OCI-LY7 (cell line): ENCODE measurements at regions not wholly inside any gene's neighbourhood (a gene's known extent, or its start where the extent isn't known, plus 50 kb on each side); places are given as distances from the start of the nearest gene placed in this dataset.

Experiments used
- BruUV-seq: library from RNA; stranded (reverse); fragments of 400-500 nt; replicated peaks from 2 replicates; lab custom pipeline; 2021; lab: Mats Ljungman, UMichigan
- CTCF ChIA-PET: fragments of 300-600 bp; sonication (Branson Sonifier 250); formaldehyde crosslinking; loops from one replicate; lab custom pipeline; 2022; ENCODE audit warnings: antibody characterized with exemption; ENCODE audit not compliant: unreplicated experiment; lab: Charles Lee
- POLR2A ChIA-PET: fragments of 300-600 bp; sonication (Branson Sonifier 250); formaldehyde crosslinking; loops from one replicate; lab custom pipeline; 2022; ENCODE audit warnings: antibody characterized with exemption; lab: Charles Lee
- DNase-seq: peaks from one replicate; pipeline ENCODE4 v3.0.0-alpha.2; 2015; ENCODE audit warnings: low spot score
- H2AFZ ChIP-seq: fragments of 200-600 bp; sonication (generic), shearing (Covaris generic); 2 replicates; pipeline ENCODE4 v1.6.1; 2014; ENCODE audit warnings: mild to moderate bottlenecking, antibody characterized with exemption, low read length, moderate library complexity
- H3K27ac ChIP-seq: fragments of 200-600 bp; sonication (generic); 2 replicates; pipeline ENCODE4 v1.5.1; 2014; ENCODE audit warnings: mixed run types, low read depth, mild to moderate bottlenecking, moderate library complexity, low read length, inconsistent platforms; ENCODE audit not compliant: poor library complexity, severe bottlenecking
- H3K36me3 ChIP-seq: fragments of 200-600 bp; sonication (generic); 2 replicates; pipeline ENCODE4 v1.6.1; 2014; ENCODE audit warnings: mild to moderate bottlenecking, antibody characterized with exemption, low read length, moderate library complexity, mixed read lengths; ENCODE audit not compliant: insufficient read depth
- H3K4me1 ChIP-seq: fragments of 200-600 bp; sonication (generic); 2 replicates; pipeline ENCODE4 v1.5.1; 2014; ENCODE audit warnings: mild to moderate bottlenecking, low read length; ENCODE audit not compliant: insufficient read depth, poor library complexity, severe bottlenecking
- H3K4me2 ChIP-seq: fragments of 200-600 bp; sonication (generic); 2 replicates; pipeline ENCODE4 v1.6.1; 2014; ENCODE audit warnings: mild to moderate bottlenecking, low read length
- H3K4me3 ChIP-seq: fragments of 200-600 bp; sonication (generic); 2 replicates; pipeline ENCODE4 v1.5.1; 2014; ENCODE audit warnings: mild to moderate bottlenecking, low read depth, low read length; ENCODE audit not compliant: poor library complexity, severe bottlenecking
- H3K79me2 ChIP-seq: fragments of 200-600 bp; sonication (generic); 2 replicates; pipeline ENCODE4 v1.6.1; 2016; ENCODE audit warnings: low read depth, mild to moderate bottlenecking, low read length, moderate library complexity, mixed read lengths; ENCODE audit not compliant: insufficient read depth
- H3K9me2 ChIP-seq: fragments of 200-600 bp; sonication (generic); 2 replicates; pipeline ENCODE4 v1.6.1; 2016; ENCODE audit warnings: mild to moderate bottlenecking, low read length, mixed read lengths; ENCODE audit not compliant: insufficient read depth
- H3K9me3 ChIP-seq: fragments of 200-600 bp; sonication (generic); 2 replicates; pipeline ENCODE4 v1.6.1; 2014; ENCODE audit warnings: mild to moderate bottlenecking, mixed run types, low read length, mixed read lengths
- H4K20me1 ChIP-seq: fragments of 200-600 bp; sonication (generic); 2 replicates; pipeline ENCODE4 v1.6.1; 2014; ENCODE audit warnings: mild to moderate bottlenecking, antibody characterized with exemption, low read length, moderate library complexity, mixed read lengths; ENCODE audit not compliant: insufficient read depth
- EZH2phosphoT487 ChIP-seq: fragments of 200-600 bp; sonication (generic); IDR thresholded peaks from 2 replicates; pipeline ENCODE4 v1.6.1; 2018; ENCODE audit warnings: low read depth, borderline replicate concordance, mild to moderate bottlenecking, mixed run types, antibody characterized with exemption, low read length, moderate library complexity, mixed read lengths
- intact Hi-C: fragments of 100-400 bp; cut with micrococcal nuclease; formaldehyde crosslinking; loops from one replicate; pipeline ENCODE4 v1.10.0; 2022; ENCODE audit not compliant: unreplicated experiment
- TF ChIP-seq, protein P1 (sequence below): fragments of 200-600 bp; sonication (generic); conservative IDR thresholded peaks from 2 replicates; pipeline ENCODE4 v1.5.1; 2014; ENCODE audit warnings: mild to moderate bottlenecking, antibody characterized with exemption, low read length, moderate library complexity, mixed read lengths

DNA sequence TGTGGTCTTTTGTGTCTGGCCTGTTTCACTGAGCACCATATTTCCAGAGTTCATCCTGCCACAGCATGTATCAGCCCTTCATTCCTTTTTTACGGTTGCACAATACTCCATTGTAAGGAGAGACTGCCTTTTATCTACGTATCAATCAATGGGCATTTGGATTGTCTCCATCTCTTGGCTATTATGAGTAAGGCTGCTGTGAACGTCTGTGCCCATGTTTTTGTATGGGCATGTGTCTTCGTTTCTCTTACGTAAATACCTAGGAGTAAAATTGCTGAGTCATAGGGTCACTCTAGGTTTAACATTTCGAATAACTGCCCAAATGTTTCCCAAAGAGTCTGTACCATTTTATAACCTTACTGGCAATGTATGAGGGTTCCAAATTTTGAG lies 202.8 kb upstream of the FOXF1 start:
- CTCF ChIA-PET: no interaction called here
- TF ChIP-seq, protein P1, sequence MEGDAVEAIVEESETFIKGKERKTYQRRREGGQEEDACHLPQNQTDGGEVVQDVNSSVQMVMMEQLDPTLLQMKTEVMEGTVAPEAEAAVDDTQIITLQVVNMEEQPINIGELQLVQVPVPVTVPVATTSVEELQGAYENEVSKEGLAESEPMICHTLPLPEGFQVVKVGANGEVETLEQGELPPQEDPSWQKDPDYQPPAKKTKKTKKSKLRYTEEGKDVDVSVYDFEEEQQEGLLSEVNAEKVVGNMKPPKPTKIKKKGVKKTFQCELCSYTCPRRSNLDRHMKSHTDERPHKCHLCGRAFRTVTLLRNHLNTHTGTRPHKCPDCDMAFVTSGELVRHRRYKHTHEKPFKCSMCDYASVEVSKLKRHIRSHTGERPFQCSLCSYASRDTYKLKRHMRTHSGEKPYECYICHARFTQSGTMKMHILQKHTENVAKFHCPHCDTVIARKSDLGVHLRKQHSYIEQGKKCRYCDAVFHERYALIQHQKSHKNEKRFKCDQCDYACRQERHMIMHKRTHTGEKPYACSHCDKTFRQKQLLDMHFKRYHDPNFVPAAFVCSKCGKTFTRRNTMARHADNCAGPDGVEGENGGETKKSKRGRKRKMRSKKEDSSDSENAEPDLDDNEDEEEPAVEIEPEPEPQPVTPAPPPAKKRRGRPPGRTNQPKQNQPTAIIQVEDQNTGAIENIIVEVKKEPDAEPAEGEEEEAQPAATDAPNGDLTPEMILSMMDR: no peak
- TF ChIP-seq EZH2phosphoT487: no peak
- Histone ChIP-seq H2AFZ (no peak overlapping the region), H3K27ac (no peak overlapping the region), H3K9me2 (no peaks in the 10 kb centered on the region), H3K9me3 (no peaks in the 10 kb centered on the region), H4K20me1 (no peaks in the 10 kb centered on the region), H3K36me3 (no peaks in the 10 kb centered on the region), H3K4me3 (no peak overlapping the region), H3K4me2 (no peak overlapping the region), H3K4me1 (no peaks in the 10 kb centered on the region), H3K79me2 (no peaks in the 10 kb centered on the region)
- POLR2A ChIA-PET: interaction anchor here (0.6 kb wide), 1 partner anchor 758 kb away, joined by 4 read pairs; no protein-coding TSS in a partner anchor
- no TSS peak for BruUV-seq
- intact Hi-C loops: no loop called here
- DNase-seq: no peak

- Histone ChIP-seq H4K20me1 (no peaks in the 10 kb centered on the region), H3K9me2 (no peaks in the 10 kb centered on the region), H3K36me3 (no peaks in the 10 kb centered on the region), H3K79me2 (no peaks in the 10 kb centered on the region), H3K4me3 (no peak overlapping the region), H3K4me1 (no peaks in the 10 kb centered on the region), H3K4me2 (no peak overlapping the region), H3K9me3 (no peaks in the 10 kb centered on the region), H2AFZ (no peak overlapping the region), H3K27ac (no peak overlapping the region)
- no peak for TF ChIP-seq EZH2phosphoT487
- TF ChIP-seq, protein P1: no peak
- intact Hi-C loops: no loop called here
- DNase-seq: no peak
- BruUV-seq: no TSS peak
- POLR2A ChIA-PET: no interaction called here
- CTCF ChIA-PET: no interaction called here
These were observed 201.8 kb upstream of the FOXF1 start for GRCh38 chr16:86308514-86308913.

GRCh38 chr16:86313631-86314030 lies 196.7 kb upstream of the FOXF1 start:
- intact Hi-C loops: no loop called here
- ChIA-PET CTCF (no interaction called here), POLR2A (no interaction called here)
- H2AFZ ChIP-seq: no peak overlapping the region
- H3K4me1 ChIP-seq: no peaks in the 10 kb centered on the region
- no peaks in the 10 kb centered on the region for H3K9me3 ChIP-seq
- BruUV-seq: no TSS peak
- no peak for DNase-seq
- H3K27ac ChIP-seq: no peak overlapping the region
- no peak overlapping the region for H3K4me2 ChIP-seq
- H4K20me1 ChIP-seq: no peaks in the 10 kb centered on the region
- TF ChIP-seq EZH2phosphoT487: no peak
- TF ChIP-seq, protein P1: no peak
- H3K4me3 ChIP-seq: no peak overlapping the region
- H3K79me2 ChIP-seq: no peaks in the 10 kb centered on the region
- no peaks in the 10 kb centered on the region for H3K9me2 ChIP-seq
- no peaks in the 10 kb centered on the region for H3K36me3 ChIP-seq
